GM21367 (cell line): ENCODE measurements at regions not wholly inside any gene's neighbourhood (a gene's known extent, or its start where the extent isn't known, plus 50 kb on each side); places are given as distances from the start of the nearest gene placed in this dataset.
A peak's percentile ranks its signal among the peaks of the same experiment; 100 is the strongest.
"Not testable (repeated sequence)": the region's sequence is repeated elsewhere in the genome, so short reads cannot be mapped to it uniquely, and the experiment has no call there.

ENCODE experiments used
- ATAC-seq: cut with Tn5 transposase; IDR thresholded peaks from one replicate; pipeline ENCODE4 v1.9.1; 2021; ENCODE audit not compliant: unreplicated experiment

GRCh38 chr4:42205541-42205940, 53.1 kb upstream of the BEND4 start:
- ATAC-seq: no peak

- no peak for ATAC-seq
Observed at GRCh38 chr4:42216664-42217063, 64.2 kb upstream of the BEND4 start.

GRCh38 chr4:42225286-42225685, 72.8 kb upstream of the BEND4 start:
- no peak for ATAC-seq

- ATAC-seq: no peak
Observed at GRCh38 chr4:42234817-42235216, 82.4 kb upstream of the BEND4 start.

GRCh38 chr4:42235304-42236021, 83.0 kb upstream of the BEND4 start:
- ATAC-seq: no peak

GRCh38 chr4:42237010-42237409, 84.6 kb upstream of the BEND4 start:
- ATAC-seq: no peak

- ATAC-seq: no peak
Observed at GRCh38 chr4:42237451-42237850, 85.0 kb upstream of the BEND4 start.

GRCh38 chr4:42248972-42249371, 96.5 kb upstream of the BEND4 start:
- ATAC-seq: no peak

- ATAC-seq: no peak
Observed at GRCh38 chr4:42252315-42252714, 99.9 kb upstream of the BEND4 start.

- not testable (repeated sequence) for ATAC-seq
Observed at GRCh38 chr4:42257645-42258044, 105.2 kb upstream of the BEND4 start.

- ATAC-seq: no peak
Observed at GRCh38 chr4:42262701-42263490, 110.4 kb upstream of the BEND4 start.

- no peak for ATAC-seq
Observed at GRCh38 chr4:42265782-42266602, 113.5 kb upstream of the BEND4 start.

GRCh38 chr4:42267724-42268123, 115.3 kb upstream of the BEND4 start:
- ATAC-seq: no peak

- no peak for ATAC-seq
Observed at GRCh38 chr4:42268824-42269223, 116.4 kb upstream of the BEND4 start.

GRCh38 chr4:42271096-42271495, 118.6 kb upstream of the BEND4 start:
- no peak for ATAC-seq

- no peak for ATAC-seq
Observed at GRCh38 chr4:42277291-42277690, 120.0 kb upstream of the SHISA3 start.

- no peak for ATAC-seq
Observed at GRCh38 chr4:42278709-42279324, 118.5 kb upstream of the SHISA3 start.

- ATAC-seq: no peak
Observed at GRCh38 chr4:42280327-42281095, 116.8 kb upstream of the SHISA3 start.

- ATAC-seq: peak; percentile 38
Observed at GRCh38 chr4:42281324-42282020, 115.8 kb upstream of the SHISA3 start.
